Keratinocyte (primary cell): ENCODE measurements at regions not wholly inside any gene's neighbourhood (a gene's known extent, or its start where the extent isn't known, plus 50 kb on each side); places are given as distances from the start of the nearest gene placed in this dataset.

ENCODE experiments used
- DNase-seq: peaks from one replicate; pipeline ENCODE4 v3.0.0-alpha.2; 2011; ENCODE audit warnings: low read depth, missing footprints, low spot score
- FAIRE-seq: peaks from 2 replicates; lab custom pipeline; 2011; peaks lifted over from hg19 to GRCh38; lab: Jason Lieb, UNC
- H2AFZ ChIP-seq: 2 replicates; pipeline ENCODE4 v1.6.0; 2012; ENCODE audit warnings: low read length, control low read depth, inconsistent platforms; ENCODE audit not compliant: control insufficient read depth
- H3K27ac ChIP-seq: 2 replicates; pipeline ENCODE4 v1.5.1; 2011; ENCODE audit warnings: low read length; ENCODE audit not compliant: control insufficient read depth, insufficient read depth
- H3K27me3 ChIP-seq: 3 replicates; pipeline ENCODE4 v1.6.0; 2011; ENCODE audit warnings: low read length; ENCODE audit not compliant: control insufficient read depth, insufficient read depth; ENCODE audit errors: extremely low read depth
- H3K36me3 ChIP-seq, 2 experiments: 2 replicates in 1 of 2; 3 replicates in 1 of 2; pipeline ENCODE4 v1.5.1; 2011; ENCODE audit warnings: low read length in 2 of 2, mild to moderate bottlenecking in 1 of 2; ENCODE audit not compliant: control insufficient read depth in 2 of 2, insufficient read depth in 2 of 2; ENCODE audit errors: extremely low read depth in 1 of 2
- H3K4me1 ChIP-seq: 3 replicates; pipeline ENCODE4 v1.5.1; 2011; ENCODE audit warnings: low read length; ENCODE audit not compliant: control insufficient read depth, insufficient read depth; ENCODE audit errors: extremely low read depth
- H3K4me2 ChIP-seq: 3 replicates; pipeline ENCODE4 v1.6.0; 2011; ENCODE audit warnings: low read depth, low read length; ENCODE audit not compliant: control insufficient read depth, insufficient read depth; ENCODE audit errors: extremely low read depth
- H3K4me3 ChIP-seq, 3 experiments: fragments of 200-600 bp in 1 of 3; sonication (generic) in 1 of 3; 2 replicates in 2 of 3; 3 replicates in 1 of 3; pipeline ENCODE4 v1.5.1; 2011 to 2016; ENCODE audit warnings: low read length in 3 of 3, mild to moderate bottlenecking in 3 of 3, control low read depth in 2 of 3, inconsistent platforms in 1 of 3, low read depth in 1 of 3, mixed read lengths in 1 of 3, mixed run types in 1 of 3, moderate library complexity in 1 of 3; ENCODE audit not compliant: control insufficient read depth in 2 of 3, insufficient read depth in 2 of 3; ENCODE audit errors: extremely low read depth in 1 of 3
- H3K79me2 ChIP-seq: 2 replicates; pipeline ENCODE4 v1.6.0; 2012; ENCODE audit warnings: low read length; ENCODE audit not compliant: control insufficient read depth, insufficient read depth
- H3K9ac ChIP-seq: 3 replicates; pipeline ENCODE4 v1.6.0; 2011; ENCODE audit warnings: low read length; ENCODE audit not compliant: control insufficient read depth, insufficient read depth; ENCODE audit errors: extremely low read depth
- H3K9me1 ChIP-seq: 3 replicates; pipeline ENCODE4 v1.6.0; 2011; ENCODE audit warnings: low read length; ENCODE audit not compliant: control insufficient read depth, insufficient read depth; ENCODE audit errors: extremely low read depth
- H3K9me3 ChIP-seq: 2 replicates; pipeline ENCODE4 v1.5.1; 2012; ENCODE audit warnings: low read depth, low read length; ENCODE audit not compliant: control insufficient read depth
- H4K20me1 ChIP-seq: 3 replicates; pipeline ENCODE4 v1.6.0; 2011; ENCODE audit warnings: low read length; ENCODE audit not compliant: control insufficient read depth, insufficient read depth; ENCODE audit errors: extremely low read depth
- EZH2 ChIP-seq: IDR thresholded peaks from one replicate; pipeline ENCODE4 v1.6.1; 2012; ENCODE audit warnings: inconsistent platforms, mild to moderate bottlenecking, low read length, moderate library complexity
- dilution Hi-C: fragments of 300-500 bp; cut with MboI; formaldehyde crosslinking; loops from one replicate; pipeline ENCODE4 v1.7.0; 2020; ENCODE audit warnings: low sequenced_read_pairs; ENCODE audit not compliant: extremely low pct_ligation_motif_present
- TF ChIP-seq, protein P1 (sequence below), 3 experiments: IDR thresholded peaks in 1 of 3; conservative IDR thresholded peaks in 1 of 3; optimal IDR thresholded peaks in 1 of 3; 2 replicates in 2 of 3; 3 replicates in 1 of 3; pipeline versions ENCODE3 to v1.5.1; 2011; ENCODE audit warnings: low read length in 3 of 3, mild to moderate bottlenecking in 3 of 3, moderate library complexity in 2 of 3, control low read depth in 1 of 3, inconsistent platforms in 1 of 3; ENCODE audit not compliant: insufficient read depth in 2 of 3; ENCODE audit errors: extremely low read depth in 1 of 3

DNA sequence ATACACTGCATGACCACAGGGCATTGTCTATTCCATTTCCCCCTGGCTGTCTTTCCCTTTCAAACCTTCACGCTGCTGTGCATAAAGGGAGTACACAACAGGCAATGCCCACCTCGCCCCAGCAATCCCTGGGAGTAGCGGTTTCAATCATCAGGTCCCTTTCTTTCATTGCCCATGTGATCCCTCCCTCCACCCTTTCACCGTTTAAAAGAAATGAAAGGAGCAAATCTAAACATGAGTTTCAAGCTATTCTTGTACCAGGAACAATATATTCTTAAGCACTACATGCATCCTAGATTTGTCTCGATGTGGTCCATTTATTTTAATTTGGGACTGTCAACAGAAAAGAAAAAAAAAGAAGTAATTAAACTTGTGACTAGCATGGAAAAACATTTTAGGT is 123.4 kb upstream of the ARGLU1 start:
- H3K4me1 ChIP-seq, result no peaks in the 10 kb centered on the region
- no peak overlapping the region for H3K4me2 ChIP-seq
- no peak overlapping the region for H3K27ac ChIP-seq
- DNase-seq (no peak), FAIRE-seq (no peak)
- no peaks in the 10 kb centered on the region for H3K9me1 ChIP-seq
- dilution Hi-C loops, result no loop called here
- H3K4me3 ChIP-seq, result no peak overlapping the region
- no peaks in the 10 kb centered on the region for H3K27me3 ChIP-seq
- TF ChIP-seq, protein P1, sequence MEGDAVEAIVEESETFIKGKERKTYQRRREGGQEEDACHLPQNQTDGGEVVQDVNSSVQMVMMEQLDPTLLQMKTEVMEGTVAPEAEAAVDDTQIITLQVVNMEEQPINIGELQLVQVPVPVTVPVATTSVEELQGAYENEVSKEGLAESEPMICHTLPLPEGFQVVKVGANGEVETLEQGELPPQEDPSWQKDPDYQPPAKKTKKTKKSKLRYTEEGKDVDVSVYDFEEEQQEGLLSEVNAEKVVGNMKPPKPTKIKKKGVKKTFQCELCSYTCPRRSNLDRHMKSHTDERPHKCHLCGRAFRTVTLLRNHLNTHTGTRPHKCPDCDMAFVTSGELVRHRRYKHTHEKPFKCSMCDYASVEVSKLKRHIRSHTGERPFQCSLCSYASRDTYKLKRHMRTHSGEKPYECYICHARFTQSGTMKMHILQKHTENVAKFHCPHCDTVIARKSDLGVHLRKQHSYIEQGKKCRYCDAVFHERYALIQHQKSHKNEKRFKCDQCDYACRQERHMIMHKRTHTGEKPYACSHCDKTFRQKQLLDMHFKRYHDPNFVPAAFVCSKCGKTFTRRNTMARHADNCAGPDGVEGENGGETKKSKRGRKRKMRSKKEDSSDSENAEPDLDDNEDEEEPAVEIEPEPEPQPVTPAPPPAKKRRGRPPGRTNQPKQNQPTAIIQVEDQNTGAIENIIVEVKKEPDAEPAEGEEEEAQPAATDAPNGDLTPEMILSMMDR (optimal IDR thresholded peaks at IDR 0.05 in 1 of 3, IDR thresholded peaks at IDR 0.05 in 1 of 3, conservative IDR thresholded peaks at IDR 0.05 in 1 of 3; ENCODE audit: extremely low read depth in 1 of 3, insufficient read depth in 2 of 3, low read length in 3 of 3), result no peak
- no peak for TF ChIP-seq EZH2
- H3K79me2 ChIP-seq, result no peaks in the 10 kb centered on the region
- H3K36me3 ChIP-seq, result no peaks in the 10 kb centered on the region
- H4K20me1 ChIP-seq, result no peaks in the 10 kb centered on the region
- no peak overlapping the region for H2AFZ ChIP-seq
- H3K9me3 ChIP-seq, result no peaks in the 10 kb centered on the region
- H3K9ac ChIP-seq, result no peak overlapping the region

DNA sequence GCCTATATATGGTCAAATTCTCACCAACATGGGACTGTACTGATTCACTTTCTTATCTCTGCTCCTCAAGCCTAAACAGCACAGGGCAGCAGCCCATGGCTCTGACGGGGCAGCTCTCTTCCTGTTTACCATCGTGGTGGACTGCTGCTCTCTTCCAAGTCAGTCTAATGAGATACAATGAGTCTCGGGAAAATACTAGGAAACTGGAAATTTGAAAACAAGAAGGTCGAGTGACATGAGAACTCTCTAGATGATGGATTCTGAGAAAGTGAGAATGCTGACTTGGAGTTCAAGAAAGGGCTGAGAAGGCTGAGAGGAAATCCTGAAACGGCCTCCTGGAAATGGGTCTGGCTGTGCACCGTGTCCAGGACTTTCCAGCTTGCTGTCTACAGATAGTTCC is 122.8 kb upstream of the ARGLU1 start:
- no peak for TF ChIP-seq EZH2
- TF ChIP-seq, protein P1 (optimal IDR thresholded peaks at IDR 0.05 in 1 of 3, IDR thresholded peaks at IDR 0.05 in 1 of 3, conservative IDR thresholded peaks at IDR 0.05 in 1 of 3; ENCODE audit: extremely low read depth in 1 of 3, insufficient read depth in 2 of 3, low read length in 3 of 3), result no peak
- FAIRE-seq, result no peak
- Histone ChIP-seq H3K9me1 (no peaks in the 10 kb centered on the region), H3K4me1 (no peaks in the 10 kb centered on the region), H3K9me3 (no peaks in the 10 kb centered on the region), H2AFZ (no peak overlapping the region), H3K36me3 (no peaks in the 10 kb centered on the region), H4K20me1 (no peaks in the 10 kb centered on the region), H3K27me3 (no peaks in the 10 kb centered on the region), H3K9ac (no peak overlapping the region), H3K79me2 (no peaks in the 10 kb centered on the region), H3K4me3 (no peak overlapping the region), H3K4me2 (no peak overlapping the region), H3K27ac (no peak overlapping the region)
- no peak for DNase-seq
- dilution Hi-C loops, result no loop called here
